ENCODE measurements at regions not wholly inside any gene's neighbourhood (a gene's known extent, or its start where the extent isn't known, plus 50 kb on each side); places are given as distances from the start of the nearest gene placed in this dataset.

GRCh38 chr1:218526198-218526580, 181.1 kb downstream of the TGFB2 start:
- TF ChIP-seq POLR2A (IDR thresholded peaks at IDR 0.05; ENCODE audit: low read length) = no peak
- no peak for TF ChIP-seq GATA1 (IDR thresholded peaks at IDR 0.05; ENCODE audit: low read depth, low read length)
